A204.1 (cell line): ENCODE measurements at regions not wholly inside any gene's neighbourhood (a gene's known extent, or its start where the extent isn't known, plus 50 kb on each side); places are given as distances from the start of the nearest gene placed in this dataset.
"Not testable (repeated sequence)": the region's sequence is repeated elsewhere in the genome, so short reads cannot be mapped to it uniquely, and the experiment has no call there.

ENCODE experiments used
- FAIRE-seq: peaks from 2 replicates; lab custom pipeline; 2012; peaks lifted over from hg19 to GRCh38; lab: Jason Lieb, UNC

DNA sequence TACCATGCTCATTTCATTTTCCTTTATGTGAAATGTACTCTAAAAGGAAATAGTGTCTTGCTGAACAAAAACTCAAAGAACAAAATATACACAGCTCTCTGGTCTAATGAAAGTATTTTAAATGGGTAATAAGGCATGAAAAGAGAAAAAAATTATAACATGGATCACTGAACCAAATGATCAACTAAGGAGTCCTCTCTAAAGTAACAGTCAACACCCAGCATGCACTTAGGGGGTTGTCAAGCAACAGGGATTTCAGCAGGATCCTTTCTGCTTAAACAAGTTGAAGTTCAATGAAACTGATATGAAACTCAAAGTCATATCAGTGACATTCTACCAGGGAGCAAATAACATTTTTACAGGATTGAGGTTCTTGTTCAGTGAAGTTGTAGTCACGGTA lies 398.8 kb downstream of the SEC23A start:
- FAIRE-seq, result no peak

DNA sequence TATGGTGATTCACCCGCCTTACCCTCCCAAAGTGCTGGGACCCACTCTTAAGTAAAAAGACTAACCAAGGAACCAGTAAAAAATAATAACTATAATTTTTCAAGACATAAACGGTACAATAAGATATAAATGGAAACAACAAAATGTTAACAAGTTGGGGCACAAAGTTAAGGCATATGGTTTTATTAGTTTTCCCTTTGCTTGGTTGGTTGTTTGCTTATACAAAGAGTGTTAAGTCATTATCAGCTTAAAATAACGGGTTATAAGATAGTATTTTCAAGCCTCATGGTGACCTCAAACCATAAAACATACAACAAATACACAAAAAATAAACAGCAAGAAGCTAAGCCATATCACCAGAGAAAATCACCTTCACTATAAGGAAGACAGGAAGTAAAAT lies 406.1 kb downstream of the SEC23A start:
- FAIRE-seq, result no peak

DNA sequence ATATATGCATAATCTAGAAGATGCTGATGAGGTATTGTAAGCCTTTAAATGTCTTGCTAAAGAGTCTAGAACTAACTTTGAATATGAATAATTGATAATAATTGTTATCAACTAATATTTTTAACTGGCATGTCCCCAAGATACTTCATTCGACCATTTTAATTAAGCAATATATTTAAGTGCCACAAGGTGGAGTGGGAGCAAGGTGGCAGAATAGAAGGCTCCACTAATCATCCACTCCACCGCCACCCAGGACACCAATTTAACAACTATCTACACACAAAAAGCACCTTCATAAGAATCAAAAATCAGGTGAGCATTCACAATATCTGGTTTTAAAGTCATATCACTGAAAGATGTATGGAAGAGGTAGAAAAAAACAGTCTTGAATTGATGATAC lies 409.6 kb downstream of the SEC23A start:
- no peak for FAIRE-seq

DNA sequence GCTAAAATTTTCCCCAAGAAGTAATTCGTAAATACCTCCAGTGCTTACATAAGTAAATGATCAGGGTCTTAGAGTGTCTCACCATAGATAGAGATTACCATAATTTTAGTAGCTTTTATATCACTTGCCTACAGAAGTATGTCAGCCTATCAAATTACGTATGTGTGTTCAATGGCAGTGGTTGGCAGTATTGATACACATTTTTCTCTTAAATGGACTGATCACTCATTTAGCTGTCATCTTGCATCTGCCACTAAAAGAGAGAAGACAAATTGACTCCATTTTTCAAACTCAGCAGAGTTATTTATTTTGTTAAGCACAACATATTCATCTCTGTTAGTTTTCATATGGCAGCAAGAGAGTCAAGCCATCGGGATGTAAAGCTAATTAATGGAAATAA lies 413.1 kb upstream of the CLEC14A start:
- FAIRE-seq, result no peak

DNA sequence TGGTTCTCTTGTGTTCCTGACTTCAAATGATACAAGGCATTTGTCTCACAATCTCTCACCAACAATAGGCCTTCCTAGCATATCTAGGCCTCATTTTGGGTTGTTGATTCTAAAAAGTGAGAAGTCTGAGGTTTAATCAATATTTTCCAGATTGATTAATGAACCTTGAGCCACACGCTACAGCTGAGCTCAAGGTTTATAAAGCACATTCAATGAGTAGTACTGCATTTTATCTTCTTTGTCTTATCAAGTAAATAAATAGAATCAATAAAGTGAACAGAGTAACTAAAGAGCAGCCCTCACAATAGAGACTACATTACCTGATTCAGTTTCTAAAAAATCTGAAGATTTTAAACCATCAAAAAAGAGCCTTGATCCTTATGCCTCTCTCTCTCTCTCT lies 407.5 kb upstream of the CLEC14A start:
- no peak for FAIRE-seq

DNA sequence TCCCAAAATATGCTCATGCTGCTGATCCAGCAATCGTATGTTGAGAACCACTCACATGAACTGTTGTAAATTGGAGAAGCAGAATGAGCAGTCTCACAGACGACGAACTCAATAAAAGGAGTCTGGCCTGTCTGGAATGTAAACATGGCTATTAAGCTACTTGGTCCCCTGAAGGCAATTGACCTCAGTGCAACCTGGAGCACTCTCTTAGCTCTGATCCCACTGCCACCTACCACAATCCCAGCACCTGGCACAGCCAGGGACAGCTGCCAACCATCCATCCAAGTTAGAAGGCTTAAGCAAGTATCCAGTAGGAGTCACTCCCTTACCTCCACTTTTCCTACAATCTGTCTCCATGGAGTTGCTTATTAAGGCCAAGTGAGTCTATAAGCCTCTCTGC lies 406.9 kb upstream of the CLEC14A start:
- FAIRE-seq, result no peak

DNA sequence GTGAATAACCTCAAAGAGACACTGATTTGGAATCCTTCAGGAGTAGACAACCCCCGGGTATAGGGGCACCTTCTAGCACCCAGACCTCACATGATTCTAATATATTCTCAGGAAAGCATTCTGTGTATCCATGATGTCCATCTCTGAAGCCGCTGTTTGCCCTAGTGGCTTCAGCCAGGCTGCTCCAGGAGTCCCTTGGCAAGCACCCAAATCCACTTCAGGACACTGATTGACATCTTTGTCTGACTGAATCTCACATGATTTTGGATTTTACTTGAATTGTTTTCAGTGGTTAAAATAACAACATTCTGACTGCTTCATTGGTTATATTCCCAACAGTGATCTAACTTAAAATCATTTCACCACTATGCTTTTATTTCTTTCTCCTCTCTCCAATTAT lies 390.5 kb upstream of the CLEC14A start:
- FAIRE-seq, result no peak

DNA sequence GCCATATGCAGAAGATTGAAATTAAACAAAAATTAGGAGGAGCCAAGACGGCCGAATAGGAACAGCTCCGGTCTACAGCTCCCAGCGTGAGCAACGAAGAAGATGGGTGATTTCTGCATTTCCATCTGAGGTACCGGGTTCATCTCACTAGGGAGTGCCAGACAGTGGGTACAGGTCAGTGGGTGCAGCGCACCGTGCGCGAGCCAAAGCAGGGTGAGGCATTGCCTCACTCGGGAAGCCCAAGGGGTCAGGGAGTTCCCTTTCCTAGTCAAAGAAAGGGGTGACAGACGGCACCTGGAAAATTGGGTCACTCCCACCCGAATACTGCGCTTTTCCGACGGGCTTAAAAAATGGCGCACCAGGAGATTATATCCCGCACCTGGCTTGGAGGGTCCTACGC lies 379.0 kb upstream of the CLEC14A start:
- FAIRE-seq, result not testable (repeated sequence)

DNA sequence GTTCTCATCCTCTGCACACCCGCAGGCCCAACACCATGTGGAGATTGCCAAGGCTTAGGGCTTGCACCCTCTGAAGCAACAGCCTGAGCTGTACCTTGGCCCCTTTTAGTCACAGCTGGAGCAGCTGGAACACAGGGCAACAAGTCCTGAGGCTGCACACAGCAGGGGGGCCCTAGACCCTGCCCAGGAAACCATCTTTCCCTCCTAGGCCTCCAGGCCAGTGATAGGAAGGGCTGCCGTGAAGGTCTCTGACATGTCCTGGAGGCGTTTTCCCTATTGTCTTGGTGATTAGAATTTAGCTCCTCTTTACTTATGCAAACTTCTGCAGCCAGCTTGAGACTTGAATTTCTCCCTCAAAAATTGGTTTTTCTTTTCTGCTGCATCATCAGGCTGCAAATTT lies 373.5 kb upstream of the CLEC14A start:
- no peak for FAIRE-seq

DNA sequence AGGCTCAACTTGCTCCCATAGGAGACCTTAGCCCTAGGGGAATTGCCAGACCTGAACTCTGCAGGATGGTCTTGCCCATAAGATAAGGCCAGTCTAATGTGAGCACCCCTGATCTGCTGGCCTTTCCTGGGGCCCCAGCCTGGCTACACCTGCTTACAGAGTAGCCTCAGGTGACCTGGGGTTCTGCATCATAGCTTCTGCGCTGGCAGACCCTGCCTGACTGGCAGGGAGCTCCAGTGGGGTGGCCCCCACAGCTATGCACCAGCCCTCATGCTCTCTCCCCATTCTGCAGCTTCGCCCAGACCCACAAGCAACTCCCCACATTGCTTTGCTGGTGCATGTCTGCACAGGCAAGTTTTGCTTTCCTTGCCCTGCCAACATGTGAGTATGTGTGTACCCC lies 371.3 kb upstream of the CLEC14A start:
- no peak for FAIRE-seq

DNA sequence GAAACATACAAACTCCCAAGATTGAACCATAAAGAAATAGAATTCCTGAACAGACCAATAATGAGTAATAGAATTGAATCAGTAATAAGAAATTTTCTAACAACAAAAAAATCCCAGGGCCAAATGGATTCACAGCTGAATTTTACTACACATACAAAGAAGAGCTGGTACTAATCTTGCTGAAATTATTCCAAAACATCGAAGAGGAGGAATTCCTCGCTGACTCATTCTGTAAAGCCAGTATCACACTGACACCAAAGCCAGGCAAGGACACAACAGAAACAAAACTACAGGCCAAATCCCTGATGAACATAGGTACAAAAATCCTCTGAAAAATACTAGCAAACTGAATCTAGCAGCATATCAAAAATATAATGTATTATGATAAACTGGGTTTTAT lies 367.8 kb upstream of the CLEC14A start:
- no peak for FAIRE-seq

DNA sequence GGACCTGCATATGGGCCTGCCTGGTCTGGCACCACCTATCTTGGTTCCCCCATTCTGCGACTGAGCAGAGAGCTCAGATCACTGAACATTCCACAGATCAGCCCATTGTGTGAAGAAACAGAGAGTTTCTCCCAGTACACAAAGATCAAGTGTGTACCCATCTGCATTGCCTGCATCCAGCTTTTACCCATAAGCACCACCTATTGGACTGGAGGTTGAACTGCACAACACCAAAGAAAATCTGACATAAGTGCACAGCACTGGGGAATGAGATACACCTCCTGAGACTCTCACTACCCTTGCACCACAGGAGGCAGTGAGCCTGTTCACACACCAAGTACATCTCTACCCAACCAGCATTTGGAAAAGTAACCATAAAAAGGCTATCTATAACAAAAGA lies 362.6 kb upstream of the CLEC14A start:
- no peak for FAIRE-seq

DNA sequence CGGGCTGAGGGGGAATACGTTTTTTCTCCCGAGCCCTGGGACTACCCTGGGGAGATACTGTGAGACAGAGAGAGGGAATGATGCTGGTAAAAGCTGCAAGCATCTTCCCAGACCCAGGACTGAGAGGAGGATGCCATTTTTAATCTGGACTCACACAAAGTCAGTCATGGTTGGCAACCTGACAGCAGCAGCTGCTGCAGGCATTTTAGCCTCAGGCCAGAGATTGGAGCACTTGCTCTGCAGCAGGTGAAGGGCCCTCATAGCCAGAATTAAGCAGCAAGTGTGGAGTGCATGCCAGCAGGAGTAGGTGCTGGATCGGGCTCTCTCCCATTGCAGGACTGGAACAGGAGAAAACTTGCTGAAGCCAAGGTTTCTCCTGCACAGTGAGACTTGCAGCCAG lies 361.1 kb upstream of the CLEC14A start:
- FAIRE-seq, result no peak

DNA sequence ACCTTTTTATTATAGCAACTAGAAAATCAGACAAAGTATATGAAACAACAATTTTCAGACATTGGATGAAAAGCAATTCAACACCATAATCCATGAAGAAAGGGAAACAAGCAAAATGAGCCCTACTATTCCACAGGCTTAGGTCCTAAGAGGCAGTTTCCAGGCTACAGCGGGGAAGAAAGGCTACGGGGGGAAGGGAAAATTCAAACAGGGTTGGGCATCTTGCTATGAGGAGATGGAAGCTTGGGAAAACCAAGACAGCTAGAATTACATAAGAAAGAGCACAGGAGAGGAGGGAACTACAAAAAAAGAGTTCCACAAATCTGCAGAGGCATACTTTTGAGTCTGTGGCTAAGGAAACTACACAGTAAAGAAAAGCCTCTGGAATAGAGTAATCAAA lies 356.0 kb upstream of the CLEC14A start:
- FAIRE-seq, result no peak

DNA sequence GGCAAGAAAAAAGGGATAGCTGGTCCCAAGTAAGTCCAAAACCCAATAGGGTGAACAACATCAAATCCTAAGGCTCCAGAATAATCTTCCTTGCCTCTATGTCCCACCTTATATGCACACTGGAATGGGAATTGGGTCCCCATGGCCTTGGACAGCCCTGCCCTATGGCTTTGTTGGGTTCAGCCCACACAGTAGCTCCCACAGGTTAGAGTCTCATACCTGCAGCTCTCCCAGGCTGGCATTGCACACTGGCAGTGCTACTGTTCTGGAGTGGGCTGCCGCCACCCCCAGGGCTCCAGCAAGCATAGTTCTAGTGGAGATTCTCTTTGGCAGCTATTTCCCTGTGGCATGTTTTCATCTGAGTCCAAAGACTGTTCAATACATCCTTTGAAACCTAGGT lies 352.4 kb upstream of the CLEC14A start:
- no peak for FAIRE-seq

DNA sequence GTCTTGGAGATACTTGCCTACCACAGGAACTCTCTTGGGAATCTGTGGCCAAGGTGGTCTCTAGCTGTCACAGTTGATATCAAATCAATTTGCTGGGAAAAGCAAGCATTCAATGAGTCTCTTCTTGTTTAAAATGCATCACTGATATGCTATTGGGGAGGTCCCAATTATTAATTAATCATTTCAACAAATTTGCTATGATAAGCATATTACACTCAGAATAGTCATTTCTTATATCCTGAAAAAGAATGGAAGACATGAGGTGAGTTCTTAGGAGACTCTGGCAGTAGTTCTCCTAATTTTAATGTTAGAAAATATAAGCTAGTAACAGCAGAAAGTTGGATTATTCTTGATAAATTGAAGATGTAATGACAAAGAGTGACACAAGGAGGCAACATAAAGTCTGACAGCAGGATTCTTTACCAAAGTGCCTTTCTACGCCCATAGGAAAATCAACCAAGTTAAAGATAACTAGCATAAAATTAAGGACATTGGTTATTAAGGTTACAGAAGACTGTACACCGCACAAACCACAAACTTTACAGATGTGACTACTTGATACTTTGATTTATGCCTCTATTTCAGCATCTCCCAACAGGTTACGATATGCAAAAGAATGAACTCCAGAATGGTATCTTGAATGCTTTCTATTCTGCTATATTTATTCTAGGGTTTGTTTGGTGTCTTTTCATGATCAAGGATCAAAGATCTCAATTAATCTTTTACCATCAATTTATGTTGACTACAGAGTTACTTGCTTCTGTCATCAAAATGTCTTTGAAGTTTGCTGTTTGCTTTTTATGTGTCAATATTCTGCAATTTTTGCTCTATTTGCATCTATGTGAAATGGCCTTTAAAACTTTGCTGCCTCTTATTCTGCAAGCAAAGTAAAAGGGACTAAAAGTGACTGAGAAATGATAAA lies 349.6 kb upstream of the CLEC14A start:
- no peak for FAIRE-seq

DNA sequence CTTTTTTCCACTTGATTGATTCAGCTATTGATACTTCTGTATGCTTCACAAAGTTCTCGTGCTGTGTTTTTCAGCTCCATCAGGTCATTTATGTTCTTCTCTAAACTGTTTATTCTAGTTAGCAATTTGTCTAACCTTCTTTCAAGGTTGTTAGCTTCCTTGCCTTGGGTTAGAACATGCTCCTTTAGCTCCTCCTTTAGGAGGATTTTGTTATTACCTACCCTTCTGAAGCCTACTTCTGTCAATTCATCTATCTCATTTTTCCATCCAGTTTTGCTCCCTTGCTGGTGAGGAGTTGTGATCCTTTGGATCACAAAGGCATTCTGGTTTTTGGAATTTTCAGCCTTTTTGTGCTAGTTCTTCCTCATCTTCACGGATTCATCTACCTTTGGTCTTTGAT lies 344.7 kb upstream of the CLEC14A start:
- not testable (repeated sequence) for FAIRE-seq

DNA sequence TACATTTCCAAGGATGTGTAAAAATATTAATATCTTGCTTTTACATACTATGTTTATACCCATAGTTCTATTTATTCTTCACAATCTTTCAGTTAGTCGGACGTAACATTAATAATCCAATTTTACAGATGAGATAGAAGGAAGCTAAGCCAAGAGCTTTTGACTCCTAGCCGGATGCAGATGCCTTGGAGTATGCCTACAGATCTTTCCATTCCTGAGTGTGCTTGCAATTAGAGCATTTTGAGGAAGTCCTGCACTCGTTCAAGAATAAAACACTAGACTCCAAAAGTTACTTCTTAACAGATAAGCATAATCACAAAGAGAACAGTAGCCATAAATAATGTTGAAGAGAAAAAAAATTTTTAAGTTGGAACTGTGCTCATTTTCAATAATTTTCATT lies 337.6 kb upstream of the CLEC14A start:
- no peak for FAIRE-seq

DNA sequence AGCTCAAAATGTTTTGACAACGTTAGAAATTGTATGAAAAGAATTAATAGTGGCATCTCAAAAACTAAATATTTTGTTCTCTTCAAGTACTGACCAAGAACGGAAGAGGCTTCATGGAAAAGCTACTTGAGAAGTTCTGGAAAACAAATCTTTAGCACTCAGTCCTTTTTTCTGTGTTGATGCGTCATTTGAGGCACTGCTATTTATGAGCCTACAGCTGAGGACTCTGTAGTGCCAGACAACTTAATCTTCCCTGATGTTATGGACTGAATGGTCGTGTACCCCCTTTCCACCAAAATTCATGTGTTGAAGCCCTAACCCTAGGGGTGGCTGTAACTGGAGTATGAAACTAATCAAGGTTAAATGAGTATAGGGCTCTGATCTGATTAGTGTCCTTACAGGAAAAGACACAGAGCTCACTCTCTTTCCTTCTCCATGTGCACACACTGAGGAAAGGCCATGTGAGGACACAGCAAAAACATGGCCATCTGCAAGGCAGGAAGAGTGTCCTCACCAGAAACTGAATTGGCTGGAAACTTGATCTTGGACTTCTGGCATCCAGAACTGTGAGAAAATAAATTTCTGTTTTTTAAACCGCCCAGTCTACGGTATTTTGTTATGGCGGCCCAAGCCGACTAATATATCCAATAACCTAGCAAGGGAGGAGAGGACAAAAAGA lies 337.0 kb upstream of the CLEC14A start:
- FAIRE-seq, result no peak

DNA sequence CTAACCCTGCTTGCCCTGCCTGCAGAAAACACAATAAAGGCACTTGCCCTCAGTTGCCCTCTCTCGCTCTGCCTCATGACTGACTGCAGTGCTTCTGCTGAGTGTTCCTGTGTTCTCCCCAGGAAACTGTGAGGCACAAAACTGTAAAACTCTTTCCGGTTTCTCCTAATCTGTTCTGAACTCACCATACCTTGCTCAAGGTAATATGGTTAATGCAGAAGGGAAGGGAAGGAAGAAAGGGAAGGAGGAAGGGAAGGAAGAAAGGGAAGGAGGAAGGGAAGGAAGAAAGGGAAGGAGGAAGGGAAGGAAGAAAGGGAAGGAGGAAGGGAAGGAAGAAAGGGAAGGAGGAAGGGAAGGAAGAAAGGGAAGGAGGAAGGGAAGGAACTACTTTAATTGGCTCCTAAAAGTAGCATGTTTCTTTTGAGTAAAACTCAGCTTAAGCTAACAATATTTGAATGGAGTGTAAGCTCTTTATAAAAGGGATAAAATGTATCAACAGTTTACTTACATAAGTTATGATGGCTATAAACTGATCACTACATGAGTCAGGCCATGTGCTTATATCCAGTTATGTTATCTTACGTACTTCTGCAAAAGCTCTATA lies 334.0 kb upstream of the CLEC14A start:
- no peak for FAIRE-seq

DNA sequence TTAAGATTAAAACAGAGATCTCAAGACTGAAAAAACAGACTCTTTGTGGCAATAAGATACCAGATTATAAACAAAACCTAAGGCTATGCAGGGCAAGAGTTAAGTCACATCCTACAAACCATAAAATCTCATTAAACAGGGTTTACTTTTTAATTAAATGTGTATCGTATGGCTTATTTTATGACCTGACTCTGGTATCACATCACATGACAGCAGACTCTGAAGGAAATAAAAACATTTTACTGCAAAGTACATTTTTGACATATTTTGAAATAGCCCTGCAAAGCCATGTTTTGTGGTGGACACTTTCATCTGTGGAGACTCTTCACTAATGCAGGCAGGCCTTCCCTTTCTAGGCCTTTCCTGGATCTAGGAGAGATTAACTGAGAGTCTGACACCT lies 327.6 kb upstream of the CLEC14A start:
- FAIRE-seq, result no peak

DNA sequence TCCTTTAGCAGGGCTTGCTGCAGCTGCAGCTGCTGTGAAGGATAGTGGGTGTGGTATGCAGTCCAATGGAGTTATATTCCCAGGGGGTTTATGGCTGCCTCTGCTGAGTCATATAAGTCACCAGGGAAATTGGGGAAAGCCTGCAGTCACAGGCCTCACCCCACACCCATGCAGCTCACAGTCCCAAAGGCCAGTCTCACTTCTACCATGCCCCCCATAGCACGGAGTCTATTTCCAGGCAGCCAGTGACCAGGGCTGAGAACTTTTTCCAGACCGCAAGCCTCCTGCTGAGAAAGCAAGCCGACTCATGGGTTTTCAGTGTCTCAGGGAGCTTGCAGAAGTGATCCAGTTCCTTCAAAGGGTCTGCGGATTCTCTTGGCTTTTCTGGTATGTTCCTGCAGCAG lies 322.4 kb upstream of the CLEC14A start:
- FAIRE-seq, result no peak

DNA sequence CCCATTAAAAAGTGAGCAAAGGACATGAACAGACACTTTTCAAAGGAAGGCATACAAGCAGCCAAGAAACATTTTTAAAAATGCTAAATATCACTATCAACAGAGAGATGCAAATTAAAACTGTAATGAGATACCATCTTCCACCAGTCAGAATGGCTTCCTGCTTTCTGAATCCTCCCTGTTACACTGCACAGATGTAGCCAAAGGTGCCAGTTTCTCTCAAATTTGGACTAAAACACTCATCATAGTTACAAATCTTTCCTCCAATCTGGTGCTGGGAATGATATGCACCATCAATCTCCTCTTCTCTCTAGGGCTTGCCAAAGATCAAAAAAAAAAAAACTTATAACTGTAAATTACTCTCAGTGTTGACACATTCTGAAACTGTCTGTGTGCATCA lies 311.8 kb upstream of the CLEC14A start:
- no peak for FAIRE-seq

DNA sequence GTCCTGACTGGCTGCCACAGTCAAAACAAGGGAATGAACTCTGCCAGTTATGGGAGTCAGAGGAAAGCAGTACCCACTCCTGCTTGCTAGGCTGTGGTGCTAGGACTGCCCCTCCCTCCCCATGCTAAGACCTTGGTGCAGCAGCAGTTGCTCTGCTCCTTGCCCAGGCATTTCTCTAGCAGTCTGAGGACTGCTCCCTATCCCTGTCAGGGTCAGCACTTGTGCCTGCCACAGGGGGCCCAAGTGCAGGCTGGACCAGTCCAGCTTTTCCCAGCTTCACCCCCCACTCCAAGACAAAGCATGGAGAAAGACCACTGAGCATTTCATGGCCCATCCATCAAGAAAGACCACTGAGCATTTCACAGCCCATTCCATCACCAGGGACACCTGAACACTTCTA lies 305.8 kb upstream of the CLEC14A start:
- no peak for FAIRE-seq
